BLaER1 (cell line): ENCODE measurements at regions not wholly inside any gene's neighbourhood (a gene's known extent, or its start where the extent isn't known, plus 50 kb on each side); places are given as distances from the start of the nearest gene placed in this dataset.
"Not testable (repeated sequence)": the region's sequence is repeated elsewhere in the genome, so short reads cannot be mapped to it uniquely, and the experiment has no call there.

Source experiments
- H3K27ac ChIP-seq: shearing (Covaris generic); formaldehyde crosslinking; 2 replicates; pipeline ENCODE4 v1.8.1; 2022
- H3K27me3 ChIP-seq: shearing (Covaris generic); formaldehyde crosslinking; 2 replicates; pipeline ENCODE4 v1.8.1; 2022
- H3K36me3 ChIP-seq: shearing (Covaris generic); formaldehyde crosslinking; 2 replicates; pipeline ENCODE4 v1.8.1; 2022
- H3K4me1 ChIP-seq: shearing (Covaris generic); formaldehyde crosslinking; 2 replicates; pipeline ENCODE4 v1.8.1; 2022
- H3K4me2 ChIP-seq: shearing (Covaris generic); formaldehyde crosslinking; 2 replicates; pipeline ENCODE4 v1.8.1; 2022
- H3K4me3 ChIP-seq: shearing (Covaris generic); formaldehyde crosslinking; 2 replicates; pipeline ENCODE4 v1.8.1; 2022
- H3K9ac ChIP-seq: shearing (Covaris generic); formaldehyde crosslinking; 2 replicates; pipeline ENCODE4 v1.8.1; 2022
- H3K9me3 ChIP-seq: shearing (Covaris generic); formaldehyde crosslinking; 2 replicates; pipeline ENCODE4 v1.8.1; 2022
- H4K20me1 ChIP-seq: shearing (Covaris generic); formaldehyde crosslinking; 2 replicates; pipeline ENCODE4 v1.8.1; 2022
- Cebpa-rat ChIP-seq: shearing (Covaris generic); IDR thresholded peaks from 2 replicates; pipeline ENCODE4 v1.8.1; 2022

- TF ChIP-seq Cebpa-rat, result no peak
- Histone ChIP-seq H4K20me1 (no peaks in the 10 kb centered on the region), H3K36me3 (no peaks in the 10 kb centered on the region), H3K9ac (no peak overlapping the region), H3K27ac (no peak overlapping the region), H3K4me1 (no peaks in the 10 kb centered on the region), H3K9me3 (peaks cover 9% of the 10 kb centered on the region), H3K4me2 (no peak overlapping the region), H3K4me3 (no peak overlapping the region), H3K27me3 (no peaks in the 10 kb centered on the region)
These were observed 157.5 kb downstream of the TTC8 start for GRCh38 chr14:88981948-88982347.

GRCh38 chr14:88983755-88984154 lies 159.3 kb downstream of the TTC8 start:
- Histone ChIP-seq H3K27ac (no peak overlapping the region), H3K4me1 (no peaks in the 10 kb centered on the region), H4K20me1 (no peaks in the 10 kb centered on the region), H3K9me3 (peaks cover 18% of the 10 kb centered on the region), H3K4me3 (no peak overlapping the region), H3K4me2 (no peak overlapping the region), H3K36me3 (no peaks in the 10 kb centered on the region), H3K27me3 (no peaks in the 10 kb centered on the region), H3K9ac (no peak overlapping the region)
- TF ChIP-seq Cebpa-rat, result no peak

GRCh38 chr14:88985654-88986053 lies 161.2 kb downstream of the TTC8 start:
- no peak overlapping the region for H3K9ac ChIP-seq
- no peaks in the 10 kb centered on the region for H3K4me1 ChIP-seq
- peaks cover 18% of the 10 kb centered on the region for H3K9me3 ChIP-seq
- no peak overlapping the region for H3K4me3 ChIP-seq
- no peaks in the 10 kb centered on the region for H4K20me1 ChIP-seq
- no peak overlapping the region for H3K27ac ChIP-seq
- no peaks in the 10 kb centered on the region for H3K27me3 ChIP-seq
- TF ChIP-seq Cebpa-rat, result no peak
- no peak overlapping the region for H3K4me2 ChIP-seq
- no peaks in the 10 kb centered on the region for H3K36me3 ChIP-seq

- Histone ChIP-seq H3K36me3 (no peaks in the 10 kb centered on the region), H3K27me3 (no peaks in the 10 kb centered on the region), H3K27ac (no peak overlapping the region), H3K4me2 (no peak overlapping the region), H3K9me3 (peaks cover 18% of the 10 kb centered on the region), H3K9ac (no peak overlapping the region), H4K20me1 (no peaks in the 10 kb centered on the region), H3K4me1 (no peaks in the 10 kb centered on the region), H3K4me3 (no peak overlapping the region)
- TF ChIP-seq Cebpa-rat, result no peak
These were observed 161.8 kb downstream of the TTC8 start for GRCh38 chr14:88986146-88986841.

GRCh38 chr14:88986908-88987307 lies 162.5 kb downstream of the TTC8 start:
- H3K27ac ChIP-seq, result not testable (repeated sequence)

GRCh38 chr14:88987516-88987915 lies 163.1 kb downstream of the TTC8 start:
- Histone ChIP-seq H4K20me1 (no peaks in the 10 kb centered on the region), H3K27ac (no peak overlapping the region), H3K36me3 (no peaks in the 10 kb centered on the region), H3K9ac (no peak overlapping the region), H3K4me1 (no peaks in the 10 kb centered on the region), H3K4me3 (no peak overlapping the region), H3K9me3 (peaks cover 18% of the 10 kb centered on the region), H3K27me3 (no peaks in the 10 kb centered on the region), H3K4me2 (no peak overlapping the region)
- no peak for TF ChIP-seq Cebpa-rat

More at GRCh38 chr14:88986908-88987307, 162.5 kb downstream of the TTC8 start:
- not testable (repeated sequence) for H3K27me3 ChIP-seq, H3K36me3 ChIP-seq, H4K20me1 ChIP-seq, H3K4me3 ChIP-seq, H3K9ac ChIP-seq, H3K4me2 ChIP-seq, H3K4me1 ChIP-seq
- H3K9me3 ChIP-seq, result peaks cover 18% of the 10 kb centered on the region

- Histone ChIP-seq H3K4me2 (no peak overlapping the region), H3K9ac (no peak overlapping the region), H3K4me3 (no peak overlapping the region), H3K27ac (no peak overlapping the region), H4K20me1 (no peaks in the 10 kb centered on the region), H3K4me1 (no peaks in the 10 kb centered on the region), H3K27me3 (no peaks in the 10 kb centered on the region), H3K9me3 (peaks cover 18% of the 10 kb centered on the region), H3K36me3 (no peaks in the 10 kb centered on the region)
- no peak for TF ChIP-seq Cebpa-rat
These were observed 165.5 kb downstream of the TTC8 start for GRCh38 chr14:88989911-88990310.

- H3K4me3 ChIP-seq, result no peak overlapping the region
- H3K9ac ChIP-seq, result no peak overlapping the region
- H3K4me2 ChIP-seq, result no peak overlapping the region
- no peak for TF ChIP-seq Cebpa-rat
- no peaks in the 10 kb centered on the region for H3K4me1 ChIP-seq
- peaks cover 18% of the 10 kb centered on the region for H3K9me3 ChIP-seq
- H3K36me3 ChIP-seq, result no peaks in the 10 kb centered on the region
- H3K27me3 ChIP-seq, result no peaks in the 10 kb centered on the region
- no peak overlapping the region for H3K27ac ChIP-seq
- no peaks in the 10 kb centered on the region for H4K20me1 ChIP-seq
These were observed 166.4 kb downstream of the TTC8 start for GRCh38 chr14:88990856-88991255.

GRCh38 chr14:88992011-88992410 lies 167.6 kb downstream of the TTC8 start:
- H4K20me1 ChIP-seq, result no peaks in the 10 kb centered on the region
- no peaks in the 10 kb centered on the region for H3K27me3 ChIP-seq
- no peak overlapping the region for H3K9ac ChIP-seq
- H3K4me3 ChIP-seq, result no peak overlapping the region
- H3K27ac ChIP-seq, result no peak overlapping the region
- no peak overlapping the region for H3K4me2 ChIP-seq
- TF ChIP-seq Cebpa-rat, result no peak
- H3K9me3 ChIP-seq, result peaks cover 9% of the 10 kb centered on the region; the same call in 1 of the 2 replicates
- H3K36me3 ChIP-seq, result no peaks in the 10 kb centered on the region
- H3K4me1 ChIP-seq, result no peaks in the 10 kb centered on the region

GRCh38 chr14:88993946-88994345 lies 169.5 kb downstream of the TTC8 start:
- H3K9me3 ChIP-seq, result no peaks in the 10 kb centered on the region
- no peak for TF ChIP-seq Cebpa-rat
- H4K20me1 ChIP-seq, result no peaks in the 10 kb centered on the region
- H3K36me3 ChIP-seq, result no peaks in the 10 kb centered on the region
- no peaks in the 10 kb centered on the region for H3K27me3 ChIP-seq
- no peak overlapping the region for H3K9ac ChIP-seq
- H3K4me3 ChIP-seq, result no peak overlapping the region
- no peak overlapping the region for H3K27ac ChIP-seq
- H3K4me1 ChIP-seq, result no peaks in the 10 kb centered on the region
- H3K4me2 ChIP-seq, result no peak overlapping the region
